Fibroblast of skin of left quadriceps (primary cell): ENCODE measurements at regions not wholly inside any gene's neighbourhood (a gene's known extent, or its start where the extent isn't known, plus 50 kb on each side); places are given as distances from the start of the nearest gene placed in this dataset.

ENCODE experiments used
- DNase-seq, 2 experiments: peaks; one replicate each; pipeline ENCODE4 v3.0.0-alpha.2; 2013; ENCODE audit warnings: low read depth in 2 of 2

DNA sequence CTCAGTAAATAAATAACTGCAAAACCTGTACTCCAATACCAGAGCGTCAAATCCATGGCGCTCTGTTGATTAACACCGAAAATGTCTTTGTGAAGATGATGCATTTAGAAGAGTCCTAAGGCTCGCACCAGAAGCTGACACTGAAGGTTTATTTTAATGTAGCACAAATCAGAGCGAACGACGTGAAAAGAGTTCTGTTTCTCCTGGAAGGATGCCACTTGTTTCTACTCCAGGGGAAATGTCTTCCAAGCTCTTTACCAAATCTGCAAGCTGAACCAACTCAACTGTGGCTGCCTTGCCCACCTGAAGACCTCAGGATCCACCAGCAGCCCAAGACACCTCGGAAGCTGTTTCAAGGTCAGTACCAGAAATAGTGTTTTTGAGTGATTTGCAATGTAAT, 194.4 kb upstream of the MAF start:
- DNase-seq = no peak

DNA sequence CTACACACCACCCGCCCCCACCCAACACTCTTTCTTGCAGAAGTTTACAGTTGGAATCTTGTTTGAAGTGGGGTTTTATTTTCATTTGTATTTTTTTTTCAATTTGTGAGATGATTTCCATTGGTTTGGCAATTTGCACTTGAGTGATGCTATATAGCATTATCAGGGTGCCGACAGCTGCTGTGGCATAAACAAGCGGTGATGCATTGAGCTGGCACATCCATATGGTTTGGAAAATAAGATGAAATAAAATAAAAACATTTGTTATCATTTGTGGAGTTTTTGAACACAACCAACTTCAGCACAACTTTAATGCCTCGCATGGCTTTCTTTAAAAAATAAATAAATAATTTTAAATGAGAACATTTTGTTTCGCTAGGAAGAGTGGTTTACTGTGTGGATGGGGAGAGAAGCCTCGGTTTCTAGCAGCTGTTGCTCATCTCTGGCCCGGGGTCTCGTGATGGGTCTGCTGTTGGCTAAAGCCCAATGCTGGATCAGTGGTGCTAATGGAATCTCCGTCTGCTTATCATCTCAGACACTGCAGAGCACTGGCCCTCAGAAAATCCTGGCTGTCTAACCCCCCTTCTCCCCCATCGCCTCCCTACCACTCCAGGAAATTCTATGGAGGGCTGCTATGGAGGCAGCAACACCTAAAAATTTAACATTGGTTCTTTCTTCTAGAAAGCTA, 192.3 kb upstream of the MAF start:
- no peak for DNase-seq

DNA sequence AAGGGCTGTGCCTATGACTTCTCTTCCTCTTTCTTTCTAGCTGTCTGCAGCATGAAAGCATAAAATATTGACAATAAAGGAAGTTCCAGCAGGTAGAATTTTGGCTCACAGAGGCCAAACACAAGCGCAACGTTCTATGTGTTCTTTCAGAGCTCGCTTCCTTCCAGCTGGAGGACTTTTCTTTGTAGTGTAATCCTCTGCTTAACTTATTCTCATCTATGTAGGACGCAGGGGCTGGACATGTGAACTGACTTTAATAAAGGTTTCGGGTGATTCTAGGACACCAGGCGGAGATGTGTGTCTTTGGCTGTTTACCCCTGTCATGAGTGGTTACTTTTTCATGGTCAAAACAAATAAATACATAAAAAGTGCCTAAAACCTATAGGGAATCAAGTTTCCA, 191.5 kb upstream of the MAF start:
- no peak for DNase-seq

DNA sequence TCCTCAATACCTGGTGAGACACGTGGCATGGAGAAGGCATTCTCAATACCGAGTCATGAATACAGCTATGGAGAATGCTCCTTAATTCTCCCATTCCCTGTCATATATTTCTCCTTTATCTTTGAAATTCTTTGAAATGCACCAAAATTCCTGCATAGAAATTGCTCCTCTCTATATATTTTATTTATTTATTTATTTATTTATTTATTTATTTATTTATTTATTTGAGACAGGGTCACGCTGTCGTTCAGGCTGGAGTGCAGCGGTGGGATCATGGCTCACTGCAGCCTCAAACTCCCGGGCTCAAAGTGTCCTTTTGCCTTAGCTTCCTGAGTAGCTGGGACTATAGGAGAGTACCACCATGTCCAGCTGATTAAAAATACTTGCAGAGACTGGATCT, 190.3 kb upstream of the MAF start:
- DNase-seq = no peak

DNA sequence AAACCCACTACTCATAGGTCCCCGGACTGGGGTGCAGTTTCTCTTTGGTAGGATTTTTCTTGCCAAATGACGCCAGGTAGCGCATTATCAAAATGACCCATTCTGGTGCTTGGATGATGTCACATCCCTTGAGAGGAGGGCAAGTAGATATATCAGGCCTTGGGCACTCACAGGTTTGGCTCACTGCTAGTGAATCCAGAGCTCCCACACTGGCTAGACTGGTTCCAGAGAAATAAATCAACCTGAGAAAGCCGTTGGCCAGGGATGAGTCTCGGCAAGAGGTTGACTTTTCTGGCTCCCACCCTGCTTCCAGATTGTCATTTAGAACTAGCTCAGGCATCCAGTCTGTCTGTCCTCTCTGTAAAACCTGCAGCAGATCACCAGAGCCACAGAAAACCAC, 188.4 kb upstream of the MAF start:
- no peak for DNase-seq

DNA sequence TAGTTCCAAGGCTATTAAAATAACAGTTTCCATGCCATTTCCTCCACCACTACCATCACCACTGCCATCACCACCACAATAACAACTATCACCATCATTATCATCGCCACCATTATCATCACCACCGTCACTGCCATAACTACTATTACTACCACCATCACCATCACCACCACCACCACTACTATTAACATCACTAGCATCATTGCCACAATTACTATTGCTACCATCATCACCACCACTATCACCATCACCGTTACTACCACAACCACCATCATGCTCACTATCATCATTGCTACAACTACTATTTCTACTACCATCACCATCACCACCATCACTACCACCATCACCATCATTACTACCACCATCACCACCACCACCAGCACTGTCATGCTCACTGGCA, 185.9 kb upstream of the MAF start:
- DNase-seq = no peak

DNA sequence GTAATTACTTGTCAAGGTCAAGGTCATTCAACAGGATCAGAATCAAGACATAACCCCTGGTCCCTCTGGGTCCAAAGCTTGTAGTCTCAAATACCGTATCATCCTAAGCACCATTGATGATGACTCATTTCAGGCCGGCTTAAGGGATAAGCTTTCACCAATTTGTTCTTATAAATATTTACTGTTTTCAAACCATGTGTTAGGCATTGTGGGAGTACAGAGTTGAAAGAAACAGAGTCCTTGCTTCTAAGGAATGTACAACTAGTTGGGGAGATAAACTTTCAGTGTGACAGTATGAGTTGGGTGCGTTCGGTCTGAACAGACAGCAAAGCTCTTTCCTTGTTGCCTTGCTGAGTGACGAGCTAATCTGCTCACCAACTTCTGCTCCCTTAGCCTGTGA, 183.5 kb upstream of the MAF start:
- DNase-seq = no peak

DNA sequence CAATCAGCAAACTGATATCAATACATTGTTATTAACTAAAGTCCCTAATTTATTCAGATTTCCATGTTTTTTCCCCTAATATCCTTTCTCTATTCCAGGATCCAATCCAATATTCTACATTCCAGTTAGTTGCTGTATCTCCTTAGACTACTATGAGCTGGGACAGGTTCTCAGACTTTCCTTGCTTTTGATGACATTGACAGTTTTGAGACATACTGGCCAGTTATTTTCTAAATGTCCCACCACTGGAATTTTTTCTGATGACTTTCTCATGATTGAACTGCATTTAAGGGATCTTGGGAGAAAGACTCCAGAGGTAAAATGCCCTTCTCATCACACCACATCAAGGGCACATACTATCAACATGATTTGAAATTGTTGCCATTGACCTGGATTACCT, 177.1 kb upstream of the MAF start:
- no peak for DNase-seq

DNA sequence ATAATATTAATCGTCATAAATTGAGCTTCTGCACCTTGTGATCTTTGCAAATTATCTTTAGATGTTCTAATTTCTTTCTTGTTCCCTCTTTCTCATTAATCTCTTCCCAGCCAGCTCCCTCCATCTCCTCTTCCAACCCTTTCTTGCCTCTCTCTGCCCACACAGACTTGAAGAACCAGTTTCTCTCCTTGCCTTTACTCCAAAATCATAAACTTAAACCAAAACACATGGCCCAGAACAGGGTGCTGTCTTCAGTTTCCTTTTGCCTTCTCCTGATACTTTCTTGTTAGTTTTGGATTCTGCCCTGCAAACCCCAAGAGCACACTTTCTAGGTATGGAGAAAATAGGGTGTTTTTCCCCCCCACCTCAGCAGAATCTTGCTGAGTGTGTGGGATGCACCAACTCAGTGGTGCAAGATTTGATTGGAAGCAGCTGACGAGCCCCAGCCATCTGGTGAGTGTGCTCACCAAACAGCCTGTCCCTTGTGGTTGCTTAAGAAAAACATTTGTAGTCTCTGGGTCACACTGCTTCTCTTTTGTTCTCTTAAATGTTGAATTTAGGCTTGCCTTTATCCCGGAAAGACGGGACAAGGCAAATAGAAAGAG, 175.8 kb upstream of the MAF start:
- no peak for DNase-seq

DNA sequence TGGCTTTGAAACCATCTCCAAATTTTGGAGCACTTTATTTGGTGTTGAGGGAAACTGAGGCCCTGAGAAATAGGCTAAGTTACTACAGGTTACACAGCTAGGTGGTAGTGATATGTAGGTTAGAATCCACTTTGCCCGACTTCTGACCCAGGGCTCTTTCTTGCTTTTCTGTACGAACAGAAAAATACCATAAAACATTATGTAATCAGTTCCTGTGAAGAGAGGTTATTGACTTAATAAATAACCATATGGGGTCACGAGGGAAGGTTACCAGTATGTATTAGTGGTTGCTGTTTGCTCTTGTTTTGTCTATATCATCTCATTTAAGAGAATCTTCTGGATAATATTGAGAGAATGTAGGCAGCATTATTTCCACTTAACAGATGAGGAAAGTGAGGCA, 172.2 kb upstream of the MAF start:
- DNase-seq = no peak

DNA sequence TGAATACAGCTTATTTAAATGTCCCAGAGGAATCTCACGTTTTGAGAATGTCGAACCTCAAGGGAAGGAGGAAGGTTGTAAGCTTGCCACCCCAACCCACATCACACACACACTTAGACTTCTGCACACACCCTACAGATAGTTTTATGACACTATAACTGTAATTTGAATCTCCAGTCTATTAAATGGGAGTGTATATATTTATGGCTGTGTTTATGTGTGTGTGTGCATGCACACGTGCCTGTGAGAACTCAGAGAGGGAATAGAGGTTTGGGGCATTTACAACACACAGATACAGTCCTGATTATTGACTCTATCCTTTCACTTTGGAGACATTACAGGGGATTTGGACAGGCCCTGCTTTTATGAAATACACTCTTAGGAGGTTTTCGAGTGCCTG, 171.5 kb upstream of the MAF start:
- no peak for DNase-seq

DNA sequence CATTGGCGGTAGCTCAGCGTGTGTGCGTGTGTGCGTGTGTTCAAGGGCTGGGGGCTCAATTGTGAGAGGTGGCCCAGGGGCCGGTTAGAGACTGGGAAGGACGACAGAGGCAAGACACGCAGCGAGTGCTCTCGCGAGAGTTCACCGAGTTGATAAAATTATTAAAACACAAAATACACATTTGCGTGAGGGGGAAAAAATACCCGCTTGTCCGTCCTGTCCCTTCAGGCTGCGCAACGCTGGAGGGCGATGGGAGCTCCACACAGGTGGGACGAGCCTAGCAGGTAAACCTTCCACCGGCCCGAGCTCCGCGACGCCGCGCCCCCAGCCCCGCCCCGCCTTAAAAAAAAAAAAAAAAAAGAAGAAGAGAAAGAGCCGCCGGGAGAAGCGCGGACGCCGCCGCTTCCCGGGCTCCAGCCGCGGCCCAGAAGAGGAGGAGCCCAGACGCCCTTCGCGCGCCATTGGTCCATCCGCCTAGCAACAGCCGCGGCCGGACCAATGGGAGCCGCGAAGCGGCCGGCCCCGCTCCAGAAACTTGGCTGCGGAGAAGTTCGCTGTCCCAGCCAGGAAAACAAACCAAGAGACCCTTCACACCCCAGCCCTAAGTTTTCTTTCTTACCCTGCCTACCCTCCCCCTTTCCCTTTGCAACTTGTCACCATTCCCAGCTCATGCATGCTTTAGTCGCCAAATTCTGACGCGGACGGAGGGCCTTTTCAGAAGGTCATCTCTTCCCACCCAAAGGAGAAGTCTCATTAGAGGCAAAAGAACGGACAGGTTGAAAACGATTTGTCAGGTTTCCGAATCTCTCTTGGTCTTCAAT, 169.9 kb upstream of the MAF start:
- peak; percentile 74 to 80 for DNase-seq

DNA sequence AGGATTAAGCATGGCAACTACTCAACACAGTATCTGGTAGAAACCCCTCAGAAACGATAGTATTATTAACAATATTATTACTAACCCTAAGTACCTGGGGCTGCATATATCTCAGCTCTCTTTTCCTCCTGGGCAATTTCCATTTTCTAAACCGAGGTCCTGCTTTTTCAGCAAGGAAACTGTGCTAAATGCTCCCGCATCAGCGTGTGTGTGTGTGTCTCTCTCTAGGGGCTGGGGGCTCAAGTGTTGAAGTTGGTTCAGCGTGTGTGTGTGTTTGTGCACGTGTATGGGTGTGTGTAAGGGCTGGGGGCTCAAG, 169.3 kb upstream of the MAF start:
- DNase-seq = no peak

DNA sequence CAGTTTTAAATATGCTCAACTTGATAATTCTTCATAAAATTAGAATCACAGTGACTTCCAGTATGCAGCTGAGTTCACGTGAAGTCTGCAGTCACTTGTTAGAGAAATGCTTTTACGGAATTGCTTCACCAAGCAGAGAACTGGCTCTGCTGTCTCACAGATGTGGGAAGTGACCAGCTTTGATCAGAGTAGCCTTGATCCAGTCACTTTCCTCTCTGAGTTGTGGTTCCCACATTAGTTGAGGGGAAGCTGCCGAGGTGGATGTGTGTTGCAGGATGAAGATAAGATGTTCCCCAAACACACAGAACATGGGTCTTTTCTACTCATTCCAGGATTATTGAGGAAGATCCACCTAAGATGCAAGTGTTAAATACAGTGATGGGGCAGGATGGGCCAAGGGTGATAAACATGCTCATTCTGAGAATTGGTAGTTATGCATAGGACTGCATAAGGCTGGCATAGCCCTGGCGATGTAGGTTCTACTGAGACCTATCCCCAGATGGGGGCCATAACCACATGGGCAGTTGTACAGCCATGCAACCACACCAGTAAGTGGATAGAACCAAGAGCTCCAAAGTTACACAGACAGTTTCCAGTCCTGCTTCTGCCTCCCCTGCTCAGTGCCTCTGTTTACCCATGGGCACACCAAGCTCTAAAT, 168.9 kb upstream of the MAF start:
- no peak for DNase-seq

DNA sequence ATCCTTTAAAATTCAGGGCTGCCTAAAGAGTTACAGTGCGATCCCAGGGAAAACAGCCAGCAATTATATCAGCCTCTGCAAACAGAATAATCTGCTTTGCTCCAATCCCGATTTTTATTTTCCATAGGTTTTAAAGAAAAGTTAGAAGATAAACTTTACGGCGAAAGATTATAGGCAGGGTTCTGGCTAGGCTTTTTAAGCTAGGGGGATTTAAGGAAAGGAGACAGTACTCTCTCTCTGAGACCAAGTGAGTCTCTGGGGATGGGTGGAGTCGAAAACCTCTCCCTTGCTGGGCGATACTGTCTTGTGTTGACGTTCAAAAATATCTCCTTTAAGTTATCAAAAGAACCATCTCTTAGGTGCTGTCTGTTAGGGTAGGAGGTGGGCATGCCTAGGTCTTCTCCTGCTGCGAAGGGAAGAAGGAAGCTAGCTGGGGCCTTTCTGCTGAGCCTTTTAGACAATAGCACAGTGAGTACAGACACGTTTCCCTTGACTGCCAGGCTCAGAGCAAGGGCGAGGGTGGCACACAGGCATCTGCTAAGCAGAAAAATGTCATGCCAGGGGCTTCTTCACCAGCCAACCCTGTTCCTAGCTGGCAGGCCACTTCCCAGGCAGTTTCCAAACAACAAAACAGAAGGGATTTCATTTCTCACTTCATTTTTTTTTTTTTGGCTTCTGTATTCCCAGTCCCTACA, 167.9 kb upstream of the MAF start:
- no peak for DNase-seq

DNA sequence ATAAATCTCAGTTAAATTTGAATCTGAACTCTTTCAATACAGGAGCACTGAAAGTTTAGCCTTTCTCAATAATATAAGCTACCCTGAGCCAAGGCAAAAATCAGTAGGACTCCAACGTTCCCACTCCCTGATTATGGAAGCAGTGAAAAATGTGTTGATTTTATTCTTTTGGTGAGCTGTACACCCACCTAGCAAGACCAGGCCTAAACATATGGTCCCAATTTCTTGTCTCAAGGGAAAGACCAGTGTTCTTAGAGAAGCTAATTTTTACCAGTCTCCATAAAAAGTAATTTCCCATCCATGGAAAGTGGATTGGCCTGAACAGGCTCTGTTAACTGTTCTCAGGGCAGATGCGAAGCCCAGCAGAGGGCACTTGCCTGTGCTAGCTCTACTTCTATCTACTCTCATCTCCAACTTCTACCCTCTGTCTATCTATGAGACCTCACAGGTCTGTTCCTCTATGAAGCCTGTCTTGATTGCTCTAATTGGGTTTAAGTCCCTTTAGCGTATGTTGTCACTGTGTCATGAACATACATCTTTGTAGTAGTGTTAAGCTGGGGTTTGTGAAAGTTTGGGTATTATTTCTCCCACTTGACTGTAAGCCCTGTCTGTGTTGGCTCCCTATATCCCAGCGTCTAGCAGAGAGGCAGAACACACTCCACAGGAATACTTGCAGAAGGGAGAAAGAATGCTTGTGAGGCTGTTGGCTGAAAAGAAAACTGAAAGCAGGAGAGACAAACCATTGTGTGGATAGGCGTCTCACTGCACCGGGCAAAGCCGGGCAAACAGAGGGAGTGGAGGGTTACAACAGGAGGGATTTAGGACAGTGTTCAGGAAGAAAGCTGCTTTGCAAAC, 167.1 kb upstream of the MAF start:
- no peak for DNase-seq

DNA sequence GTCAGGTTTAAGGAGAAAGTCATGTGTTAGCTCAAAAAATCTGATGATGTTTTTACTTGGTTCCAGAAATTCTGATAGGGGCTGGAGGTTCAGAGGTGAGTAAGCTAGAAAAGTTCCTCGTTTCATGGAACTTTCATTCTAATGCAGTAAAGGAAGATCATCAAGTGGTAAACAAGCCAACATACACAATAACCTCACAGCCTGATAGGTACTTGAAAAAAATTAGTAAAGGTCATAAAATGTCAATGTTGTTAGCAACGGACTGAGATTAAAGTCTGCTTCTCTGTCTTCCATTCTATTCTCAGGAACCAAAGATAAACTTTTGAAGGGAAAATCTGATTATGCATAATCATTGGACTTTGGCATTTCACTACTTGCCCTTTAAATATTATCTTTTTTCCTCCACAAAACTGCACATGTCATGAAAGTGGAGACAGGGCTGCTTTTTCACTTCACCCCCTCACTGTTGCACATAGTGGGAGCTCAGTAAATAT, 165.4 kb upstream of the MAF start:
- DNase-seq = no peak

DNA sequence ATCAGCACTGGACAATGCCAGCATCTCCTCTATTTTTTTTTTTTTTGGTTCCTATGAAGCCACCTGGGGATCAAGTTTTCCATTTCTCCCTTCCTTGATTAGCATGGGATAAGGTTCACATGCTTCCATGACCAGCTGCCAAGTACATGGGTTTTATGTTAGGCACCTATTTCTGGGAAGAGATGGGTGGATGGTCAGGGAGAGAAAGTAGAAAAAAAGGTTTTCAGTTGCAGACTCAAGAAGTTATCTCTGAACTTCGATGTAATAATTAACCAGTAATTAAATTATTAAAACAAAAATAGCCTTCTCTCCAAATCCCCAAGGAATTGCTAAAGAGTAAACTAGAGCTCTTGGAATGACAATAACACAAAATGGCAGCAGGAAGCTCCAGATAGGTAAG, 164.9 kb upstream of the MAF start:
- no peak for DNase-seq

DNA sequence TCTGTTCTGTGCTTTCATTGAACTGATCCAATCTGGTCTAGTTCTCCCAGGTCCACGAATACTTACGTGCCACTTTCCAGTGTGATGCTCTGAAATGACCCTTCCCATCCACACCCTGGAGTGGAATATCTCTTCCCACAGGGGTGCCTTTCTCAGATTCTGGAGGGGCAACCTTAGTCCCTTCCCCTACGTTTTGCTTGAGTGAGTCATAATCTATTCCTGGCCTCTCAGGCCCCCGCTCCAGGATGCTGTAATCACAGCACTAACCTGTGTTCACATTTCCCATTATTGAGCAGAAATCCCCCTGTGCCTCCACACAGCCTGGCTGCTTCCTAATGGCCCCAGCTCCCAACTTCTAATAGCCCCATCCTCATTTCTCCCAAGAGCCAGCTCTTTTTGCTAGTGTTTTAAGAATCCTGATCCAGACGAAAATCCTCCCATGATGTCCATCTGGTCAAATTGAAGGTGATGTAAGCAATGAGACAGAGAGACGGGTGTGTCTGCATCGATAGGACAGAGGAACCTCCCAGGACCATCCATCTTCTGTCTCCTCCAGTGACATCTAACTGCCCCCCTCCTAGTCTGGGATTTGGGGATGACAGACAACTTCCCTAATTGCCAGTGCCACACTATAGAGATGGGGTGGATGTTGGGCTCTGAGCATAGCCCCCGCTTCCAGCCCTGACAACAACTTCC, 164.0 kb upstream of the MAF start:
- DNase-seq = no peak

DNA sequence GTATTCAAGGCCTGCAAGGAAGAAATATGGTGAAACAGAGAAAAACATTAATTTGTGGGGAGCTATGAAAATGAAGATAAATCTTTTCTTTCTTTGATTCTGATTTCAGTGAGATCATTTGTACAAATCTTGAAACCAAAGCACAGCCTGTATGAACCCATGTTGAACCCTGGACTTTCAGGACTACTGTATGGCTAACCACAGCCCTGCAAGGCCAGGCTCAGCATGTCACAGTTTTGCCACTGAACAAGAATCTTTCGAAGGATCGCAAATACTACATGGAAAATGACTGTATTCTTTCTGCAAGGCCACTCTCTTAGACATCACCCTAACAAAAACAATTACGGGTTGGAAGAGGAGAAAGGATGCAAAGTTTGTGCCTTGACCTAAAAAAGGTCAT, 161.7 kb upstream of the MAF start:
- no peak for DNase-seq
